ENCODE measurements at regions not wholly inside any gene's neighbourhood (a gene's known extent, or its start where the extent isn't known, plus 50 kb on each side); places are given as distances from the start of the nearest gene placed in this dataset.
"Not testable (repeated sequence)": the region's sequence is repeated elsewhere in the genome, so short reads cannot be mapped to it uniquely, and the experiment has no call there.

DNA sequence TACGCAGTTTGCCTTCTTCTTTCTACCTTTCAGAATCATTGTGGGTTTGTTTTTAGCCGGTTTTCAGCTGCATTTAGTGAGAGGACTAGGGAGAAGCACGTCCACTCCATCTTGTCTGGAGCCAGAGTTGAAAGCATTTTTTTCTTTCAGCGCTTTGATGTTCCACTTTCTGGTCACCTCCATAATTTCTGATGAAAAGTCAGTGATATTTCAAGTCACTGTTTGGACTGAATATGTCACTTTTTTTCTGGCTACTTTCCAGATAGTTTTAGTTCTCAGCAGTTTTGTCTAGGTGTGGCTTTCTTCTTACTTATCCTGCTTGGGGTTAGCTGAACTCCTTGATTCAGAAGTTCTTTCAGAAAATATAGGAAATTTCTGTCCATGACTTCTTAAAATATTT, 123.9 kb upstream of the IER5L start:
- no peak overlapping the region for H3K4me3 Mint-ChIP-seq
- DNase-seq (no peak), ATAC-seq (replicated peaks) (no peak)
- H3K27ac Mint-ChIP-seq = no peak overlapping the region
- H3K36me3 Mint-ChIP-seq (ENCODE audit: insufficient read depth) = peaks cover 3% of the 10 kb centered on the region
- no peaks in the 10 kb centered on the region for H3K4me1 Mint-ChIP-seq (ENCODE audit: low read depth in 2 of 2)
- peaks cover 15 to 20% of the 10 kb centered on the region in 2 donors for H3K27me3 Mint-ChIP-seq
- H3K9me3 Mint-ChIP-seq = no peaks in the 10 kb centered on the region

DNA sequence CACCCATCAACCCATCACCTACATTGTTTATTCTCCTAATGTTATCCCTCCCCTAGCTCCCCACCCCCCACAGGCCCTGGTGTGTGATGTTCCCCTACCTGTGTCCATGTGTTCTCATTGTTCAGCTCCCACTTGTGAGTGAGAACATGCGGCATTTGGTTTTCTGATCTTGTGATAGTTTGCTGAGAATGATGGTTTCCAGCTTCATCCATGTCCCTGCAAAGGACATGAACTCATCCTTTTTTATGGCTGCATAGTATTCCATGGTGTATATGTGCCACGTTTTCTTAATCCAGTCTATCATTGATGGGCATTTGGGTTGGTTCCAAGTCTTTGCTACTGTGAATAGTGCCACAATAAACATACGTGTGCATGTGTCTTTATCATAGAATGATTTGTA, 118.1 kb upstream of the IER5L start:
- not testable (repeated sequence) for H3K36me3 Mint-ChIP-seq (ENCODE audit: insufficient read depth); H3K4me3 Mint-ChIP-seq; H3K9me3 Mint-ChIP-seq; DNase-seq; ATAC-seq (replicated peaks); H3K27me3 Mint-ChIP-seq; H3K4me1 Mint-ChIP-seq (ENCODE audit: low read depth in 2 of 2); H3K27ac Mint-ChIP-seq

DNA sequence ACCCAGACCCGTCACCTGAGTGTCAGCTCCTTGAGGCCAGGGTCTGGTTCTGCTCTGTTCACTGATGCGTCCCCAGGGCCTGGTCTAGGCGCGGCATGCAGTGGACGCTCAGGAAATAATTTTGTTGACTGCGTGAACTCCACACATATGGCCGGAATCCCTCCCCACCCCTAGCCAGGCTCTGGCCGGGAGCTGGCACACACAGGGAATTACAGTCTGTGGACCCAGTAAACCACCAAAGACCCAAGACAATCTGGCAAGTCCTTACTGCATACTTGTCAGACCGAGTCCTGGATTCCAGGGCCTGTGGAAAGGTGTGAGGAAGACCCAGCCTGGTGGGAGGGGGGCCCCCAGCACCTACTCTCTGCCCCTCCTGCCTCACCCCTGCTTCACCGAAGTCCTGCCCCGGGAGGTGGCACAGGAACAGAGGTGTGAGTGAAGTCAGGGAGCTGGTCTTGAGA, 113.0 kb upstream of the IER5L start:
- no peak for DNase-seq
- no peaks in the 10 kb centered on the region for H3K36me3 Mint-ChIP-seq (ENCODE audit: insufficient read depth)
- no peaks in the 10 kb centered on the region for H3K9me3 Mint-ChIP-seq
- no peak overlapping the region for H3K27ac Mint-ChIP-seq
- ATAC-seq (replicated peaks) = no peak
- H3K27me3 Mint-ChIP-seq = no peaks in the 10 kb centered on the region
- H3K4me1 Mint-ChIP-seq (ENCODE audit: low read depth in 2 of 2) = peaks cover 0 to 2% of the 10 kb centered on the region in 2 donors
- no peak overlapping the region for H3K4me3 Mint-ChIP-seq

DNA sequence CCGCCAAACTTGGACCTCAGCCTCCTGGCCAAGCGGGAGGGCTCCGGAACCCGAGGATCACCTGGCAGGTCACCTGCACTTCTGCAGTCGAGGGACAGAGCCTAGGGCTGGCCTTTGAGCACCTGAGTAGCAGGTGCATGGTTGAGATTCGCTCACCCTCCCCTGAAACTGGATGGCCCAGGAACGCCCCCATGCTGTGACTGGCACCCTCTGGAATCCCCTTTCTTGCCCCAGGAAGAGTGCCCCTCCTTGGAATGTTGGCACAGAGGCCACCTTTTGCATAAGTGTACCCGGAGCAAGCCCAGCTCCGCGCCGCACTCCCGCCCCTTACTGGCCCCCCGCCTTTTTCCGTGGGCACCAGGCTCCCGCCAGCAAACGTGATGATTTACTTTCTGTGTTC, 112.5 kb upstream of the IER5L start:
- Mint-ChIP-seq H3K27ac (no peak overlapping the region), H3K4me3 (no peak overlapping the region)

DNA sequence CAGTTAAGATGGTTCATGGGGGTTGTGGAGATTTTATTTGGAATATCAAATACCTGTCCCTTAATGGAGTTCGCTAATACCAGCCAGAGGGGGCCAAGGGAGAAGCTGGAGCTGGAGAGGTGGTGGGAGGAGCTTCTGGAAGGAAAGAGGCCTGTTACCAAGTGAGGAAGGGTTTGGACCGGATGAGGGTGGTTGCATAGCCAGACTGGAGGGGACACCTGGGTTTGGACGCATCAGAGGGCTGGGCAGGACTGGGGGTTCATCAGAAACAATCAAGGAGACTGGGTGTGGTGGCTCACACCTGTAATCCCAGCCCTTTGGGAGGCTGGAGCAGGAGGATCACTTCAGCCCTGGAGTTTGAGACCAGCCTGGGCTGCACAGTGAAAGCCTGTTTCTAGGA, 111.8 kb upstream of the IER5L start:
- no peak overlapping the region for H3K4me3 Mint-ChIP-seq
- DNase-seq (no peak), ATAC-seq (replicated peaks) (no peak)
- no peak overlapping the region for H3K27ac Mint-ChIP-seq
- H3K9me3 Mint-ChIP-seq = no peaks in the 10 kb centered on the region
- H3K36me3 Mint-ChIP-seq (ENCODE audit: insufficient read depth) = no peaks in the 10 kb centered on the region
- no peaks in the 10 kb centered on the region for H3K27me3 Mint-ChIP-seq
- peaks cover 0 to 2% of the 10 kb centered on the region in 2 donors for H3K4me1 Mint-ChIP-seq (ENCODE audit: low read depth in 2 of 2)

More for the DNA sequence above, 112.5 kb upstream of the IER5L start:
- no peaks in the 10 kb centered on the region for H3K27me3 Mint-ChIP-seq
- peaks cover 0 to 2% of the 10 kb centered on the region in 2 donors for H3K4me1 Mint-ChIP-seq (ENCODE audit: low read depth in 2 of 2)
- ATAC-seq (replicated peaks) = no peak
- no peak for DNase-seq
- H3K36me3 Mint-ChIP-seq (ENCODE audit: insufficient read depth) = no peaks in the 10 kb centered on the region
- no peaks in the 10 kb centered on the region for H3K9me3 Mint-ChIP-seq

DNA sequence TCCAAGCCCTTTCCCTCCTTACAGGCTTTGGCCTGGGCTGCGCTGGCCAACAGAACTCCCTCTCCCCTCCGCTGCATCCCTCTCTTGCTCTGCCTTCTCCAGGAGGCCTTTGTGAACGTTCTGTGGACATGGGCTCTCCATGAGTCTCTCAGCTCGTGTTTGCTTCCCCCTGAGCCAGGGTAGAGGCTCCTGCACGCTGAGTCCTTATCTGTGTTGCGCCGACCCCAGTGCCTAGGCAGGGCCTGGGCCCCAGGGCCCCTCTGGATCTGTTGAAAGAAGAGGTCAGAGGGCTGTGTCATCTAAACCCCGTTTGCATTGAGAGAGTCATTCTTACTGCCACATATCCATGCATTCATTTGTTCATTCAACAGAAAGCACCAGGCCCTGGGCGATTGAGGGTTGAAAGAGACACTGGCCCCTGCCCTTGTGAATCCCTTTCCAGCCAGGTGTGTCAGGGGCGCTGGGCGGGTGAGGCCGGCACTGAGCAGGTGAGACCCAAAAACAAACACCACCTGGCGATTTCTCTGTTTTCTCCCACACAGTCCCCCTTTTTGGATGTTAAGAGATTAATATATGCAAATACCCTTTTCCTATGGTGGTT, 111.2 kb upstream of the IER5L start:
- Mint-ChIP-seq H3K36me3 (ENCODE audit: insufficient read depth) (no peaks in the 10 kb centered on the region), H3K9me3 (no peaks in the 10 kb centered on the region), H3K4me1 (ENCODE audit: low read depth in 2 of 2) (peaks cover 0 to 2% of the 10 kb centered on the region in 2 donors), H3K27ac (peak overlapping the region in 1 of 2 donors; percentile 8), H3K4me3 (no peak overlapping the region), H3K27me3 (no peaks in the 10 kb centered on the region)
- ATAC-seq (replicated peaks) (no peak), DNase-seq (no peak)

DNA sequence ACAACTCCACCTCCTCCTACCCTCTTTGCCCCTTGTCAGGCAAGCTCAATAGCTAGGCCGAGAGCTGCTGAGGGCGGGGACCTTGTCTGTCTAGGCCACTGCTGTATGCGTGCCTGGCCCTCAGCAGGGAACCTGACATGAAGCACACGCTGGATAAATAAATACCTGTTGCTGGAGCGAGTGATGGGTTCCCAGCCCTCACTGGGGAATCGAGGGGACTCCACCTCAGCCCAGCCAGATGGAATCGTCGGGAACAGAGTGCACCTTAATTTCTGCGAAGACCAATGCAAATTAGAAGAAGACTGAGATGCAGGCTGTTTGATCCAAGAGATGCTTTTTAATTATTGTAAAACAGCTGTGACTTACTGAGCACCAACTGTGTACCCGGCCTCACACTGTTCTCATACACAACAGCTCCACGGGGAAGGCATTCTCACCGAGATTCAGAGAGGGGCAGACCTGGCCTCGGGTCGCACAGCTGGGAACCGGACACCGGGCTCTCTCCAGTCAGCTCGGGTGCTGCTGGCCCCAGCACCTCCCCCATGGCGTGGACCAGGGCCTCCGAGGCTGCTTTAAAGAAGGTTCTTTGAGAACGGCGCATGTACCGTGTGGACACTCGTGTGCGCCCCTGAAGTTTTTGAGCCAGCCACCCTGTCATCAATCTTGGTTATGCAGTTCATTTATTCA, 109.7 kb upstream of the IER5L start:
- H3K9me3 Mint-ChIP-seq = no peaks in the 10 kb centered on the region
- peaks cover 0 to 2% of the 10 kb centered on the region in 2 donors for H3K4me1 Mint-ChIP-seq (ENCODE audit: low read depth in 2 of 2)
- H3K27me3 Mint-ChIP-seq = no peaks in the 10 kb centered on the region
- no peak overlapping the region for H3K4me3 Mint-ChIP-seq
- H3K36me3 Mint-ChIP-seq (ENCODE audit: insufficient read depth) = no peaks in the 10 kb centered on the region
- DNase-seq = no peak
- H3K27ac Mint-ChIP-seq = no peak overlapping the region
- no peak for ATAC-seq (replicated peaks)

DNA sequence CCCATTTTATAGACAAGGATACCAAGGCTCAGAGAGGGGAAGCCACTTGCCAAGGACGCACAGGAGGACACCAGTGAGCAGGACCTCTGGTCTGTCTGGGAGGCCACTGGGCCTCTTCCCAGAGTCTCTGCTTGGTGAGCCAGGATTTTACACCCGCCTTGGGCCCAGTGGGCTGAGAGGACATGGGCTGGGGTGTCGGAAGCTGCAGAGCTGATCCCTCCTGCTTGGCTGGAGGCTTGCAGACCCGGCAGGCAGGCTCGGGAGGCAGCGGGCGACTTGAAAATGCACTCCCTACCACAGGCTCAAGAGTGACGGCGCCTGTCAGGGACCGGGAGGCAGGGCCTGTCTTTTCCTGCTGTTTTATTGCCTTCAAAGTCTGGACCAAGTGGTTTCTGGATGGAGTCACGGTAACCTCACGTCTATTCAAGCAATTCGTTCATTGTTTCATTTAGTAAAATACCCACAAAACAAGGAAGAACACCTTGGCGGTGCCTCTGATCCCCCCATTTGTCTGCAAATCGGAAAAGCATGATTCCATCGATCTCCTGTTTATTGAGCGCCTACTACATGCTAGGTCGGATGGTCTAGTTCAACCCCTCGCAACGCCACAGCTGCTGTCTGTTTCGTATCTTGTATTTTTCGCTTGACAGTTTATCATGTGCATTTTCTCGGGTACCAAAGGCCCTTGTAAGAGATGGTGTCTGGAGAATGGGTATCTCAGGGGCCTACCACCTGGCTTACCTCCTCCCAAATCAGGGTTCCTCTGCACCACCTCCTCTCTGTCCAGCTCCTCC, 108.1 kb upstream of the IER5L start:
- H3K27me3 Mint-ChIP-seq = no peaks in the 10 kb centered on the region
- H3K27ac Mint-ChIP-seq = peak overlapping the region in 1 of 2 donors; percentile 30
- H3K36me3 Mint-ChIP-seq (ENCODE audit: insufficient read depth) = no peaks in the 10 kb centered on the region
- peaks cover 0 to 2% of the 10 kb centered on the region in 2 donors for H3K4me1 Mint-ChIP-seq (ENCODE audit: low read depth in 2 of 2)
- no peak overlapping the region for H3K4me3 Mint-ChIP-seq
- H3K9me3 Mint-ChIP-seq = no peaks in the 10 kb centered on the region
- ATAC-seq (replicated peaks) (no peak), DNase-seq (no peak)

DNA sequence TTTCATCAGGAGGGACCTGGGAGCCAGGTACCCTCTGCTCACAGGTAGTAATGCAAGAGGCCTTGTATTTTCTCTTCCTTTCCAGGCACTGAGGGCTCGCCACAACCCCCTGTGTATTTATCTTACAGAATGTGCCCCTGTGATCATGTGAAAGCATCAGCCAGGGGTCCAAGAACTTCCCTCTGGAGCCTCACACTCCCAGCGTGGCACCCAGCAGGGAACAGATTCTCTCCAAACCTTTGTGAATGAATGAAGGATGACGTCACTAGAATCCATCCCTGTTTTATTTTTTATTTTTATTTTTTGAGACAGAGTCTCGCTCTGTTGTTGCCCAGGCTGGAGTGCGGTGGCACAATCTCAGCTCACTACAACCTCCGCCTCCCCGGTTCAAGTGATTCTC, 107.3 kb upstream of the IER5L start:
- no peak for DNase-seq
- Mint-ChIP-seq H3K4me3 (no peak overlapping the region), H3K27me3 (no peaks in the 10 kb centered on the region), H3K36me3 (ENCODE audit: insufficient read depth) (no peaks in the 10 kb centered on the region), H3K4me1 (ENCODE audit: low read depth in 2 of 2) (peaks cover 0 to 2% of the 10 kb centered on the region in 2 donors), H3K27ac (no peak overlapping the region), H3K9me3 (no peaks in the 10 kb centered on the region)
- ATAC-seq (replicated peaks) = no peak

DNA sequence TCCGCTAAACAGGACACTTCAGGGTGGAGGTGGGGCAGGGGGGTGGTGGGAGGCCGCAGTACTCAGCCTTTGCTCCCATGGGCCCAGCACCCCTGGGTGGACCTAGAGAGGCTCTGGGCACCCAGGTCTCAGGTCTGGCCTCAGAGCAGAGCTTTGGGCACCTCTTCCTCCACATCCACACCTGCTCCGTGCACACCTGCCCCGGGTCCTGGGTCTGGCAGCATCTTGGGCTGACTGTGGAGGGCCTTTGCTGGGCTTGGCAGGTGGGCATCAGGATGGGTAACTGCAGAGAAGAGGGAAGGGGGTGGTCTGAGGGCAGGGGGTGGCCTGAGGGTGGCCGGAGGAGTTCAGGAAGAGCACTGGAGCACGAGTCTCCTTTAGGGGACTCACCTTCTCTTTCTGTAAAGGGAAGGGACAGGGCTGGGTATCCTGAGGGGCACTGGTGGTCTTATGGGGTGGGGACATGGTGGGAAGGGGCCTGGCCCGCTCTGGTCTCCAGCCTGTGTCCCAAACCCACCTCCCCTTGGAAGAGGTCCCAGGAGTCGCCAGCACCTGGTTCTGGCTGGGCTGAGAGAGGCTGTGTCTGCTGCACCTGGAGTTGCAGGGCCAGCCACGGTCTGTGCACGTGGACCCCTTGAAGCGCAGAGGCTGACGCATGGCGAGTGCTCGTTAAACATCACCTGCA, 106.7 kb upstream of the IER5L start:
- H3K4me3 Mint-ChIP-seq = no peak overlapping the region
- no peaks in the 10 kb centered on the region for H3K9me3 Mint-ChIP-seq
- DNase-seq = no peak
- H3K4me1 Mint-ChIP-seq (ENCODE audit: low read depth in 2 of 2) = peaks cover 0 to 2% of the 10 kb centered on the region in 2 donors
- no peaks in the 10 kb centered on the region for H3K27me3 Mint-ChIP-seq
- H3K27ac Mint-ChIP-seq = no peak overlapping the region
- ATAC-seq (replicated peaks) = no peak
- H3K36me3 Mint-ChIP-seq (ENCODE audit: insufficient read depth) = no peaks in the 10 kb centered on the region

DNA sequence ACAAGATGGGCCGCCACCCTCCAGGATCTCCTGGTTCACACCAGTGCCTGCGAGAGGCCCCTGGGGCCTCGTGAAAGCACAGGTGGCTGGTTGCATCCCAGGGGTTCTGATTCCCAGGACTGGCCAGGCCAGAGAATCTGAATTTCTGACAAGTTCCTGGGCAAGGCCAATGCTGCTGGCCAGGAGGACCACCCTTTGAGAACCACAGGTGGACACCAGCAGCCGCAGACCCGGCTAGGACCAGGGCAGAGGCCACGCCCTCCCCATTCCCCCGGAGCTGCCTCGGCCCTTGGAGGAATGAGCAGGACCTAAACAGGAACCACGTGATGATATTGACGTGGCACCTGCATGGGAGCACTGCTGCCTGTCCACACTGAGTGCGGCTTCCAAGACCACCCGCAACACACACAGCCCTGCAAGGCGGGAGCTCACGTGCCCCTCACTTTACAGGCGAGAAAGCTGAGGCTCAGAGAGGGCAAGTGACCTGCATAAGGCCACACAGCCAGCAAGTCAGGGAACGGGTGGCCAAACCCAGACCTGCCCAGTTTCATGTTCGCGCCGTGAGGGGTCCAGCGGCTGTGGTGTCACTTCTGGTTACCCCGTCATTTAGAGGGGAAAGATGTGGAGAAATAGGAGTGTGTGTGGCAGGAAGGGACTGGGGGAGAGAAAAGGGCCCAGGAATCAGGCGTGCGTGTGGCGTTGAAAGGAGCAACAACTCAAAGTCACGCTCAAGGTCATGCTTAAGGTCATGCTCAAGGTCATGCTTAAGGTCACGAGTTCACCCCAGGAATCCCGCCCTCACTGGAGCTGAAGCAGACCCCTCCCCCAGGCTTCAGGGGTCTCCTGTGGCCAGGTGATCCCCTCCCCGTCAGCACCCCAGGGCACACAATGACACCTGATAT, 105.9 kb upstream of the IER5L start:
- no peaks in the 10 kb centered on the region for H3K36me3 Mint-ChIP-seq (ENCODE audit: insufficient read depth)
- no peaks in the 10 kb centered on the region for H3K27me3 Mint-ChIP-seq
- peaks cover 0 to 2% of the 10 kb centered on the region in 2 donors for H3K4me1 Mint-ChIP-seq (ENCODE audit: low read depth in 2 of 2)
- H3K4me3 Mint-ChIP-seq = no peak overlapping the region
- ATAC-seq (replicated peaks) = no peak
- H3K9me3 Mint-ChIP-seq = no peaks in the 10 kb centered on the region
- H3K27ac Mint-ChIP-seq = no peak overlapping the region
- no peak for DNase-seq

DNA sequence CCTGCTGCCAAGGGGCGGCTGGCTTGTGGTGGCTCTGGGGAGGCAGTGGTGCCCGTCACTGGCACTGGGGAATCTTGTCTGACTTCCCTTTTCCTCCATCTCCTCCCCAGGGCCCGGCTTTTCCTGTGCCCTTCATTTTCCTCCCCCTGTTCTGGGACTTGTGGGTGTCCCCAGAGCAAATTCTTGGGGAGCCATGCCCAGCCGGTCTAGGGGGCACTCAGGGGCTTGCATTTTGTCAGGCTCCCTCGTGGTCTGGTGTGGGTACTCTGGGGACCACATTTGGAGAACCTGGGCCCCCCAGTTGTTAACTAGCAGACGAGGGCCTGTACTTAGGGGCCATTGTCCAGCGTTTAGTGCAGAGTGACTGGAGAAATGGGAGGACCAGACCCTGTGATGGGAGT, 105.2 kb upstream of the IER5L start:
- Mint-ChIP-seq H3K36me3 (ENCODE audit: insufficient read depth) (no peaks in the 10 kb centered on the region), H3K27ac (no peak overlapping the region), H3K9me3 (no peaks in the 10 kb centered on the region), H3K4me3 (no peak overlapping the region), H3K27me3 (no peaks in the 10 kb centered on the region), H3K4me1 (ENCODE audit: low read depth in 2 of 2) (peaks cover 0 to 2% of the 10 kb centered on the region in 2 donors)
- no peak for ATAC-seq (replicated peaks)
- DNase-seq = no peak
